Calu3 (cell line): ENCODE measurements at regions not wholly inside any gene's neighbourhood (a gene's known extent, or its start where the extent isn't known, plus 50 kb on each side); places are given as distances from the start of the nearest gene placed in this dataset.

ENCODE experiments used
- BruUV-seq: library from RNA; stranded (reverse); fragments of 400-500 nt; replicated peaks from 2 replicates; lab custom pipeline; 2021; lab: Mats Ljungman, UMichigan
- CTCF ChIA-PET: fragments of 300-600 bp; sonication (Branson Sonifier 250); formaldehyde crosslinking; loops from one replicate; lab custom pipeline; 2022; ENCODE audit warnings: antibody characterized with exemption; lab: Charles Lee
- DNase-seq: peaks from one replicate; pipeline ENCODE4 v3.0.0; 2022
- H3K27ac Mint-ChIP-seq: one replicate; pipeline ENCODE4 v1.8.0; 2022; ENCODE audit warnings: mixed read lengths; ENCODE audit not compliant: unreplicated experiment
- H3K27me3 Mint-ChIP-seq: one replicate; pipeline ENCODE4 v1.8.0; 2022; ENCODE audit warnings: mixed read lengths; ENCODE audit not compliant: unreplicated experiment
- H3K36me3 Mint-ChIP-seq: one replicate; pipeline ENCODE4 v1.8.0; 2022; ENCODE audit warnings: mild to moderate bottlenecking, moderate library complexity, mixed read lengths; ENCODE audit not compliant: insufficient read depth, unreplicated experiment
- H3K4me1 Mint-ChIP-seq: one replicate; pipeline ENCODE4 v1.8.0; 2022; ENCODE audit warnings: mild to moderate bottlenecking, low read depth, mixed read lengths; ENCODE audit not compliant: unreplicated experiment
- H3K4me3 Mint-ChIP-seq: one replicate; pipeline ENCODE4 v1.8.0; 2022; ENCODE audit warnings: mild to moderate bottlenecking, low read depth, moderate library complexity, mixed read lengths; ENCODE audit not compliant: unreplicated experiment
- H3K9me3 Mint-ChIP-seq: one replicate; pipeline ENCODE4 v1.8.0; 2022; ENCODE audit warnings: low read depth, mixed read lengths; ENCODE audit not compliant: unreplicated experiment
- CTCF ChIP-seq: fragments of 200-600 bp; IDR thresholded peaks from one replicate; pipeline ENCODE4 v1.8.0; 2022; ENCODE audit warnings: antibody characterized with exemption; ENCODE audit not compliant: unreplicated experiment
- intact Hi-C: fragments of 100-400 bp; cut with micrococcal nuclease; formaldehyde crosslinking; loops from one replicate; pipeline ENCODE4 v1.10.0; 2022; ENCODE audit not compliant: unreplicated experiment

- H3K4me1 Mint-ChIP-seq: peaks cover 25% of the 10 kb centered on the region
- no peak for DNase-seq
- peaks cover 3% of the 10 kb centered on the region for H3K9me3 Mint-ChIP-seq
- H3K36me3 Mint-ChIP-seq: no peaks in the 10 kb centered on the region
- no peak overlapping the region for H3K4me3 Mint-ChIP-seq
- CTCF ChIA-PET: no interaction called here
- BruUV-seq: no TSS peak
- no peak for TF ChIP-seq CTCF
- H3K27ac Mint-ChIP-seq: no peak overlapping the region
- intact Hi-C loops: no loop called here
- H3K27me3 Mint-ChIP-seq: no peaks in the 10 kb centered on the region
Observed at GRCh38 chr5:1937590-1937989, 54.9 kb upstream of the IRX4 start.

- H3K27ac Mint-ChIP-seq: peak overlapping the region; percentile 65
- H3K4me1 Mint-ChIP-seq: peaks cover 25% of the 10 kb centered on the region
- H3K36me3 Mint-ChIP-seq: no peaks in the 10 kb centered on the region
- intact Hi-C loops: no loop called here
- CTCF ChIA-PET: no interaction called here
- DNase-seq: no peak
- BruUV-seq: no TSS peak
- H3K4me3 Mint-ChIP-seq: no peak overlapping the region
- no peaks in the 10 kb centered on the region for H3K27me3 Mint-ChIP-seq
- no peaks in the 10 kb centered on the region for H3K9me3 Mint-ChIP-seq
- TF ChIP-seq CTCF: no peak
Observed at GRCh38 chr5:1936901-1937300, 54.2 kb upstream of the IRX4 start.

DNA sequence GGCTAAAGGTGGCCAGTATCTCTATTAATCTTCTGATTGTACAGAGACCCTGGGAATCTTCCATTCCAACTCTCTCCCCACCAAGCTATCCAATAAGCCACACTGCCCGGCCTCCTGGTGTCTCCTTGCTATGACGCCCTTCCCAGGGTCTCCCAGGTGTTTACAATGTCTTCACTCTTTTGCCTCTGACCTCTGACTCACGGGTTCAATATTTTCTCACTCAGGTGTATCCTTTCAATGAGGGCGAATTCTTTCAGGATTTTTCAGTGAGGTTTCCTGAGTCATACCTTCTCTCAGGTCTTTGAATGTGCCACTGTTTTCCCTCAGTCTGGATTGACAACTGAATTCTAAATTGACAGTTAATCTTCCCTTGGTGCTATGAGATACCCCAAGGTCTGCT lies 53.7 kb upstream of the IRX4 start:
- peak overlapping the region; percentile 65 for H3K27ac Mint-ChIP-seq
- peaks cover 25% of the 10 kb centered on the region for H3K4me1 Mint-ChIP-seq
- CTCF ChIA-PET: no interaction called here
- no peaks in the 10 kb centered on the region for H3K36me3 Mint-ChIP-seq
- H3K4me3 Mint-ChIP-seq: peak overlapping the region; percentile 9
- intact Hi-C loops: no loop called here
- BruUV-seq: no TSS peak
- TF ChIP-seq CTCF: no peak
- peak; percentile 38 for DNase-seq
- no peaks in the 10 kb centered on the region for H3K27me3 Mint-ChIP-seq
- H3K9me3 Mint-ChIP-seq: no peaks in the 10 kb centered on the region

DNA sequence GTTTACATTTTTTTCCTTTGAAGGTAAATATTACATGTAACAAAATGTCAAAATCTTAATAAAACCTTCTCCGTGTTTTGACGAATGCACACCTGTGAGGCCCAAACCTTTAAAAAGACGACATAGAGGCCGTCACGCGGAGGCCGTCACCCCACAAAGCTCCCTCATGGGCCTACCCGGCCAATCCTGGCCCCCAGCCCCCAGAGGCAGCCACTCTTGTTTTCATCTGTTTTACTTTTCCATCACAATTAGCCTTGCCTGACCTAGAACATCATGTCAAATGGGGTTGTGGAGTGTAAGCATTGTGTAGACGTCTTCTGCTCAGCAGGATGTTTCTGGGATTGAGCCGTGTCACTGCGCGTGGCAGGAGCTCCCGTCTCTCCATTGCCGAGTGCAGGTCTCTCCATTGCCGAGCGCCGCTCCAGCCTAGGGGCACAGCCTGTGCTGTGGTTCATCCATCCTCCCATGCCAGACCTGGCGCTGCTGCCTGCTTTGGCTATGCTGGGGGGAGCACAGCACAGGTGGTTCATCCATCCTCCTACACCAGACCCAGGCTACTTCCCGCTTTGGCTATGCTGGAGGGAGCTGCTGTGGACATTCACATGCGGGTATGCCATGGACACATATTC lies 52.2 kb upstream of the IRX4 start:
- Mint-ChIP-seq H3K9me3 (no peaks in the 10 kb centered on the region), H3K4me3 (no peak overlapping the region), H3K4me1 (peaks cover 25% of the 10 kb centered on the region), H3K36me3 (no peaks in the 10 kb centered on the region), H3K27ac (no peak overlapping the region), H3K27me3 (no peaks in the 10 kb centered on the region)
- TF ChIP-seq CTCF: no peak
- CTCF ChIA-PET: no interaction called here
- BruUV-seq: no TSS peak
- intact Hi-C loops: no loop called here
- DNase-seq: no peak
